GM18502 (cell line): ENCODE measurements at regions not wholly inside any gene's neighbourhood (a gene's known extent, or its start where the extent isn't known, plus 50 kb on each side); places are given as distances from the start of the nearest gene placed in this dataset.

Source experiments
- ATAC-seq: cut with Tn5 transposase; IDR thresholded peaks from one replicate; pipeline ENCODE4 v1.9.1; 2021; ENCODE audit warnings: mild to moderate bottlenecking; ENCODE audit not compliant: unreplicated experiment, poor library complexity

GRCh38 chrX:20641954-20642353 is 375.2 kb upstream of the RPS6KA3 start:
- ATAC-seq: no peak

- ATAC-seq: no peak
Observed at GRCh38 chrX:20639115-20639514, 372.4 kb upstream of the RPS6KA3 start.

- ATAC-seq: no peak
Observed at GRCh38 chrX:20637351-20637750, 370.6 kb upstream of the RPS6KA3 start.

- no peak for ATAC-seq
Observed at GRCh38 chrX:20633451-20633850, 366.7 kb upstream of the RPS6KA3 start.

GRCh38 chrX:20623448-20623847 is 356.7 kb upstream of the RPS6KA3 start:
- no peak for ATAC-seq

GRCh38 chrX:20620306-20620705 is 353.6 kb upstream of the RPS6KA3 start:
- ATAC-seq: no peak

GRCh38 chrX:20609916-20610415 is 343.3 kb upstream of the RPS6KA3 start:
- no peak for ATAC-seq

DNA sequence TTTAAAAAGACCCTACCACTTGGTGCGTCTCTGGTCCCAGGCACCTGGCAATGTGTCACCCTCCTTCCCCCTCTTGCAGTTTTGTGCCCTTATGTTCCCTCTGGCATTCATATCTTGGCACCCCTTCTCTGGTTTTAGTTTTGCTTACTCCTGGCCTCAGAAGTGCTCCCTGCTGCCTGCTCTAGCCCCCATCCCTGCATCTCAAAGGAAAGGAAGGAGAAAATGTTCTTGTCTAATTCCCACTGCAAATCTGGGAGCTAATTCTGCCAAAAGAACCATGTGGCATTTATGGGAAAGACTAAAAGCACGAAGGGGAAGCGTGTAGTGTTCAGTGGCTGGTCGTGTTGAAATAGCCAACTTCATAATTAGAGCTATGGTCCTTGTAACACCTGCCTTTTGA is 340.1 kb upstream of the RPS6KA3 start:
- ATAC-seq: no peak

- ATAC-seq: no peak
Observed at GRCh38 chrX:20596856-20597255, 330.1 kb upstream of the RPS6KA3 start.

DNA sequence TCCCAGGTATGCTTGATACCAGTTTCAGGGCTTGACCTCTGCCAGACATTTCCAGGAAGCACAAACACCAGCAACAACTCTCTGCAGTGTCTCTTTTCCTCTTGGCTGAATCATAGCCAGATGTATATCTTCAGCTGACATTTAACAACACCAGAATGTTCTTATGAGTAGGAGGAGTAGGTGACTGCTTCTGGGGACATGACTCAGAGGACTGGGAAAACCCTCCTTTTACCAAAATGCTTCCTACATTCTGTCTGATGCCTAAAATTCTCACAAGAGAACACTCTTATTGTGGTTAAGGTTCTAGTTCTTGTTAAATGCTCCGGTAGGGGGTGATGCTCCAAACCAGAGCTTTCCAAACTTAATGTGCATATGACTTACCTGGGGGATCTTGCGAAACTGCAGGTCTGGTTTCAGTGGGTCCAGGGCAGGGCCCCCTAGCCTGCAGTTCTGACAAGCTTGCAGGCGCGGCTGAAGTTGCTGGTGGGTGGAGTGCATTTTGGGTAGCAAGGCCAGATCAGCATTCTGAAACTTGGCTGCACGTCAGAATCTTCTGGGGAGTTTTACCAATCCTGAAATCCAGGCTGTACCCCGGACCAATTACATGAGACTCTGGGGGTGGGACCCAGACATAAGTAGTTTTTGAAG is 329.3 kb upstream of the RPS6KA3 start:
- ATAC-seq: no peak

GRCh38 chrX:20594985-20595384 is 328.3 kb upstream of the RPS6KA3 start:
- no peak for ATAC-seq

DNA sequence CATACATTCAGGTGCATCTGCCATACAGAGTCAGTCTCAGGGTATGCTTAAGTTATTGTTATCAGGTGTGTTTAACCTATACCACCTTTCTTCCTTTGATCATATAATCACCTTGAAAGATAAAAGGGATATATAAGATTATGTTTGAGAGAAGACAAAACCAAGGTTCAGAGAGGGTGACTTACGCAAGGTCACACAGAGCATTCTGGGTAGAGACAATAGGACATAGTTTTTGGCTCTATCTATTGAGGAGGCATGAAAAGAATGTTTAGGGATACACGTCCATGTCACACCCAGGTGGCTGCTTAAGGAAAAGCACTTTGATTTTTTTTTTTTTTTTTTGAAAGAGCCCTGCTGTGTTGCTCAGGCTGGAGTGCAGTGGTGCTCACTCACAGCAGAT is 327.1 kb upstream of the RPS6KA3 start:
- ATAC-seq: no peak

DNA sequence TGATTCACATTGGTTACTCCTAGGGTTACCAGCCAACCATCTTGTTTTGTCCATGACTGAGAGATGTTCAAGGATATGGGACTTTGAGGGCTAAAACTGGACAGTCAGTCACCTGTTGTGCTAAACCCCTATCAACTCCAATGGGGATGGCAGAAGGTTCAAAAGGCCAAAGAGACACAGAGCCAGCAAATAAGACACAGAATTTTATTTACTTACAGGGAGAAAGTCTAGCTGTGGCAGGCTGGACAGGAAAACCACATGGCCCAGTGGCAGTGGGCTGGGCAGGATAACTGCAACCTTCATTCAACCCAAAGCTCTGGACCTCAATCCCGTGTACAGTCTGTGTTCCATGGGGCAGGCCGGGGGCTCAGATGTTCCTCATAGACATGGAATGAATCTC is 326.7 kb upstream of the RPS6KA3 start:
- no peak for ATAC-seq

DNA sequence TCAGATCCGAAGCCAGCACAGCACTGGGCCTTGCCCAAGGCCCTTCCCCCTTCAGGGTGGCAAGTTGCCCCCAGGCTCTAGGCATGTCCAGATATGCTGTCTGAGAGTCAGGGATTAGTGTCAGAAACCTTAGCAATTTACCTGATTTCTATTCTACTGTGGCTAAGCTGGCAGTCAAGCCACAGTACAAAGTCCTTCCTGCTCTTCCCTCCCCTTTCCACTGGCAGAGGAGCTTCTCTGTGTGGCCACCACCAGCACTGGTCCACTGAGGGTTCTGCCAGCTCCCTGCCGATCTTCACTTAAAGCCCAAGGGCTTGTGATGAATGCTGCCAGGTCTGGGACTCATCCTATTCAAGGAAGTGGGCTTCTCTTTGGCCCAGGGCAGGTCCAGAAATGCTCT is 324.5 kb upstream of the RPS6KA3 start:
- ATAC-seq: no peak

- ATAC-seq: no peak
Observed at GRCh38 chrX:20585782-20586181, 319.1 kb upstream of the RPS6KA3 start.

GRCh38 chrX:20571611-20572010 is 304.9 kb upstream of the RPS6KA3 start:
- no peak for ATAC-seq

- no peak for ATAC-seq
Observed at GRCh38 chrX:20567108-20567507, 300.4 kb upstream of the RPS6KA3 start.

DNA sequence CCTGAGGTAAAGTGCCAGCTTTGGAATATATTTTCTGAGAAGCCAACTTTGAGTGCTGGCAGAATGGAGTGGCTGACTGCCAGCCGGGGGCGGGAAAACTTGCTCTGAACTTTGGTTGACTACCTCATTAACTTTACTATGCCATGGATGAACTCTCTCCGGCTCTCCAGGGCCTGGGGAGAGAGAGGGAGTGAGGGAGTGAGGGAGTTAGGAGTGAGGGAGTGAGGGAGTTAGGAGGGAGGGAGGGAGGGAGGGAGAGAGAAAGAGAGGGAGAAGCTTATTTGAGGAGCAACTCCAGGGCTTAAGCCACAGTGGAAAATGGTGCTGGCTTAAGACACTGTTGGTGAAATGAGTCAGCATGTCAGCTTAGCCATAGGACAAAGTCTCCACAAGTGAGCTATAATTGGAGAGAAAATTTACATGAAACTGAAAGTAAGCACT is 280.9 kb upstream of the RPS6KA3 start:
- ATAC-seq: peak; percentile 88

GRCh38 chrX:20545538-20545937 is 278.8 kb upstream of the RPS6KA3 start:
- no peak for ATAC-seq

- ATAC-seq: no peak
Observed at GRCh38 chrX:20542072-20542471, 275.4 kb upstream of the RPS6KA3 start.

DNA sequence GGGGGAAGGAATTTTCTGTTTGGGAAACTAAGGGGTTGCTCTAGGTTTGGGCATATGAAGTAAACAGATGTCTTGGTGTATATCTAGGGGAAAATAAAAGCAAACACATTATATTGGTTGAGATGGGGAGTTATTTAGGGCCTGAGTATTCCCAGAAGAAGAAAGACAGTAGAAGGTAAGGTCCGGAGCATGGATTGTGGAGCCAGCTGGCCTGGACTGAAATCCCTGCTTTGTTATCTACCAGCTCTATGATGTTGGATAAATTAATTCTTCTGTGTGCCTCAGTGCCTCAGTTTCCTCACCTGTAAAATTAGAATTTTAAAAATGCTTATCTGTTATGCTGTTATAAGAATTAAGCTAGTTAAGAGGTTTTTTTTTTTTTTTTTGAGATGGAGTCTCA is 272.3 kb upstream of the RPS6KA3 start:
- no peak for ATAC-seq

DNA sequence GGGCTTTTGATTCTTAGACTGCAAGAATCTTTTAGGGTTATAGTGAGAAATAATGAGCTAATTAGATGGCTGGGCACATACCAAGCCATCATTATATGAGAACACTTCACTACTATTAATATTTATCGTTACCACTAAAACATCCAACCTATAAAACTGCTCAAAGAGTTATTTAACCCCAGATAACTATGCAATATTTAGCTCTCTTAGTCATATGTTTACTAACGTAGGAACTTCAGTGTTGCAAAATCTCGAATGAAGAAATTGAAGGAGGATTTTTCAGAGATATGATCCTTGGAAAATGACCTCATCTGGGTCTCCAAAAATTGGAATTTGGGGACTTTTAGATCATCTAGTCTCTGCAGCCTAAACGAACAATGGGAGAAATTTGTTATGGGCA is 265.0 kb upstream of the RPS6KA3 start:
- no peak for ATAC-seq
